GM23248 (cell line): ENCODE measurements at regions not wholly inside any gene's neighbourhood (a gene's known extent, or its start where the extent isn't known, plus 50 kb on each side); places are given as distances from the start of the nearest gene placed in this dataset.
"Not testable (repeated sequence)": the region's sequence is repeated elsewhere in the genome, so short reads cannot be mapped to it uniquely, and the experiment has no call there.

ENCODE experiments used
- DNase-seq: peaks from one replicate; pipeline ENCODE4 v3.0.0-alpha.2; 2015
- H2AFZ ChIP-seq: fragments of 200-600 bp; sonication (generic); 2 replicates; pipeline ENCODE4 v1.6.1; 2016; ENCODE audit warnings: antibody characterized with exemption
- H3F3A ChIP-seq: fragments of 200-600 bp; sonication (generic); 2 replicates; pipeline ENCODE4 v1.6.1; 2016; ENCODE audit warnings: mild to moderate bottlenecking, antibody characterized with exemption, mixed run types; ENCODE audit not compliant: insufficient read depth
- H3K27ac ChIP-seq: fragments of 200-600 bp; sonication (generic); 2 replicates; pipeline ENCODE4 v1.5.1; 2016; ENCODE audit warnings: mild to moderate bottlenecking
- H3K27me3 ChIP-seq: fragments of 200-600 bp; sonication (generic); replicated peaks from 2 replicates; pipeline ENCODE4 v1.6.1; 2016; ENCODE audit warnings: mild to moderate bottlenecking; ENCODE audit not compliant: insufficient read depth
- H3K36me3 ChIP-seq: fragments of 200-600 bp; sonication (generic); 2 replicates; pipeline ENCODE4 v1.6.1; 2016; ENCODE audit warnings: low read depth, mild to moderate bottlenecking
- H3K4me1 ChIP-seq: fragments of 200-600 bp; sonication (generic); 2 replicates; pipeline ENCODE4 v1.6.1; 2016; ENCODE audit warnings: mild to moderate bottlenecking; ENCODE audit not compliant: insufficient read depth
- H3K4me2 ChIP-seq: fragments of 200-600 bp; sonication (generic); one replicate; pipeline ENCODE4 v1.6.1; 2016; ENCODE audit warnings: mild to moderate bottlenecking; ENCODE audit not compliant: unreplicated experiment
- H3K4me3 ChIP-seq: fragments of 200-600 bp; sonication (generic); 2 replicates; pipeline ENCODE4 v1.5.1; 2016; ENCODE audit warnings: mild to moderate bottlenecking
- H3K79me2 ChIP-seq: fragments of 200-600 bp; sonication (generic); 2 replicates; pipeline ENCODE4 v1.6.1; 2016; ENCODE audit warnings: mild to moderate bottlenecking; ENCODE audit not compliant: insufficient read depth
- H3K9ac ChIP-seq: fragments of 200-600 bp; sonication (generic); 2 replicates; pipeline ENCODE4 v1.6.1; 2016; ENCODE audit warnings: mild to moderate bottlenecking
- H3K9me2 ChIP-seq: fragments of 200-600 bp; sonication (generic); 2 replicates; pipeline ENCODE4 v1.6.1; 2016; ENCODE audit warnings: mixed run types, mild to moderate bottlenecking, moderate library complexity; ENCODE audit not compliant: insufficient read depth
- H3K9me3 ChIP-seq: fragments of 200-600 bp; sonication (generic); one replicate; pipeline ENCODE4 v1.6.1; 2017; ENCODE audit warnings: low read depth
- H4K20me1 ChIP-seq: fragments of 200-600 bp; sonication (generic); 2 replicates; pipeline ENCODE4 v1.6.0; 2016; ENCODE audit not compliant: insufficient read depth
- EZH2 ChIP-seq: fragments of 200-600 bp; sonication (generic); IDR thresholded peaks from 2 replicates; pipeline ENCODE4 v1.6.1; 2018; ENCODE audit warnings: antibody characterized with exemption, mild to moderate bottlenecking; ENCODE audit not compliant: insufficient read depth, poor library complexity, severe bottlenecking
- EZH2phosphoT487 ChIP-seq: fragments of 200-600 bp; sonication (generic); IDR thresholded peaks from 2 replicates; pipeline ENCODE4 v1.6.1; 2018; ENCODE audit warnings: antibody characterized with exemption, moderate library complexity, mild to moderate bottlenecking, low read depth; ENCODE audit not compliant: insufficient read depth
- WGBS, 2 experiments: methylation state at CpG; one replicate each; pipeline ENCODE4 v1.1.6; 2015 to 2017; ENCODE audit warnings: low lambda C conversion rate in 2 of 2, low coverage in 1 of 2; ENCODE audit errors: missing lambda C conversion rate in 2 of 2; 5-methylcytosine and 5-hydroxymethylcytosine counted together
- in situ Hi-C: fragments of 300-500 bp; cut with MboI; formaldehyde crosslinking; loops from 2 replicates; pipeline ENCODE4 v1.15.0; 2020

DNA sequence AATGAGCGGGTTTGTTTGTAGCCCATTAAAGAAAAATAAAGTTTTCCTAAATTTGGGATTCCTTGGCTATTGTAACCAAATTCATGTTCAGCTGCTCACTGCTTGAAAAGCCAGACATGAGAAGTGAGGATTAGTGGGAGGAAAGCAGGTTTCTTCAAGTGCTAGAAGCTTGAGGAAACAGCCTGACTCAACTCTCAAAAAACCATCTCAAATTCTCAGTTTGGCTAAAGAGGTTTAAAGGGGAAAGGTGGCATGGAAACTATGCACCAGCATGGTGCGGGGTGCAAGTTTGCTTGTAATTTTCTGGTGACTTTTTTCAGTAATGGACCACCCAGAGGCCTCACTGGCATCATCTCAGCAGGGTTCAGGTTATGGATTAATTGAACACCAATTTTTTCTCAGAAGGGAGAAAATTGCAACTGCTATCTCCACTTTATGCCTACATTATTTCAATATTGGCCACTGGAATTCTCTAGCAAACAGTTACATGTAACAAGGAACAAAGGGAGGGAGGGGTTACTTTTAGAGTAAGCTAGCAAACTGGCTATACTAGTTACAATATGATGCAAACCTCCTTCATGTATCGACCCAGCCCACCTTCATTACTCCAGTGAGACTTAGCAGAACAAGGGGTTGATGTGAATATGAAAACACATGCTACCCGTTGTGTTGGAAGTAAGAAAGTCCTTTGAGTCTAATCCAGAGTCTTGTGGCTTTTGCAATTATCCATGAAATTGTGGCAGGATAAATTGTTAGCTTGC, 85.0 kb upstream of the IFNGR1 start:
- TF ChIP-seq EZH2phosphoT487, result no peak
- TF ChIP-seq EZH2, result no peak
- Histone ChIP-seq H3K79me2 (no peaks in the 10 kb centered on the region), H3K36me3 (no peaks in the 10 kb centered on the region), H3F3A (no peaks in the 10 kb centered on the region), H3K4me2 (no peak overlapping the region), H3K9ac (no peak overlapping the region), H3K9me2 (no peaks in the 10 kb centered on the region), H3K4me3 (no peak overlapping the region), H3K27me3 (0 out of 2 replicates have a peak, but pooled peaks cover 7% of the 10 kb centered on the region), H4K20me1 (no peaks in the 10 kb centered on the region), H3K27ac (no peak overlapping the region), H2AFZ (no peak overlapping the region), H3K4me1 (no peaks in the 10 kb centered on the region), H3K9me3 (no peaks in the 10 kb centered on the region)
- in situ Hi-C loops, result no loop called here
- WGBS, 2 experiments, result 31 to 37% methylated on average over 4 of the region's 4 CpGs
- no peak for DNase-seq

DNA sequence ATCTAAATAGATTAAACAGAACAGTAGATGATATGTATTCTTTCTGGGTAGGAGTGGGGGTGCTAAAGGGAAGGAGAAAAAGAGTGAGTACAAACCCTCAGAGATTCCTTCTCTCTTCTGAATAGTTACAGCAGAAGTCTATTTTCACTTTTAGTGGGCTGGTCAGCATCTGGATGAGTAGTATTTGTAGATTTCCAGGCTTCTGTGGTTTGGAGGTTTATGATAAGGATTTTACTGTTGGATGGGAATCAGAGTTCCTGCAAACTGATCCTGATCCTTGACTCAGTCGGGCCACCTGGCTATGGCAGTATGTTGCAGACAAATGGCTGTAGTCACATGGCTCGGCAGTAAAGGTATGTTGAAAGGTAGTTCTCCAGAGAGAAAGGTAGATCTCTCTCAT, 84.3 kb upstream of the IFNGR1 start:
- Histone ChIP-seq H3K4me3 (no peak overlapping the region), H3K27ac (no peak overlapping the region), H3K9me2 (no peaks in the 10 kb centered on the region), H4K20me1 (no peaks in the 10 kb centered on the region), H3K36me3 (no peaks in the 10 kb centered on the region), H3F3A (no peaks in the 10 kb centered on the region), H2AFZ (no peak overlapping the region), H3K4me2 (no peak overlapping the region), H3K9me3 (no peaks in the 10 kb centered on the region), H3K79me2 (no peaks in the 10 kb centered on the region), H3K4me1 (no peaks in the 10 kb centered on the region), H3K9ac (no peak overlapping the region), H3K27me3 (0 out of 2 replicates have a peak, but pooled peaks cover 7% of the 10 kb centered on the region)
- no peak for DNase-seq
- TF ChIP-seq EZH2phosphoT487 (no peak), EZH2 (no peak)
- in situ Hi-C loops, result no loop called here
- WGBS, 2 experiments, result 50 to 61% methylated on average over 2 of the region's 2 CpGs

DNA sequence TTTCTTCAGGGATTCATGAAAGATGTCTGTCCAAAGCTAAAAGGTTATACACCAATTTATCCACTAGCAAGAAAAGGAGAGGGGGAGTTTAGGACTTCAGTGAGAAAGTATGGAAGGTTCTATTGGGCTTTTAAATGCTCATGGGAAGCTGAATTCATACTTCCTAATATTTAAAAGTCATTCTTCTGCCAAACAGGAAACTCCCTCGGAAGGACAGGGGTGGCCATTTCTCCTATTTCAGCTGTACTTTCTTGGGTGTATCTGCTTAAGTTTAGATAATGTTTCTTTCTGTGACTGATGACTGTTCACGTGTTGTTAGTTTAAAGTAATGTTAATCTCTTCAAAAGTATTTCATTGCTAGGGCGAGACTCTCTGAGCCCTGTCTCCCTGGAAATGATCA, 80.5 kb upstream of the IFNGR1 start:
- Histone ChIP-seq H3K27me3 (0 out of 2 replicates have a peak, but pooled peaks cover 6% of the 10 kb centered on the region), H2AFZ (no peak overlapping the region), H3K79me2 (no peaks in the 10 kb centered on the region), H3K4me1 (no peaks in the 10 kb centered on the region), H3K27ac (no peak overlapping the region), H3K9me2 (no peaks in the 10 kb centered on the region), H3F3A (no peaks in the 10 kb centered on the region), H3K36me3 (no peaks in the 10 kb centered on the region), H3K9me3 (no peaks in the 10 kb centered on the region), H3K9ac (no peak overlapping the region), H4K20me1 (no peaks in the 10 kb centered on the region), H3K4me2 (no peak overlapping the region), H3K4me3 (no peak overlapping the region)
- in situ Hi-C loops, result no loop called here
- no peak for TF ChIP-seq EZH2
- no peak for TF ChIP-seq EZH2phosphoT487
- no peak for DNase-seq
- 54 to 57% methylated on average over 3 of the region's 3 CpGs for WGBS, 2 experiments

DNA sequence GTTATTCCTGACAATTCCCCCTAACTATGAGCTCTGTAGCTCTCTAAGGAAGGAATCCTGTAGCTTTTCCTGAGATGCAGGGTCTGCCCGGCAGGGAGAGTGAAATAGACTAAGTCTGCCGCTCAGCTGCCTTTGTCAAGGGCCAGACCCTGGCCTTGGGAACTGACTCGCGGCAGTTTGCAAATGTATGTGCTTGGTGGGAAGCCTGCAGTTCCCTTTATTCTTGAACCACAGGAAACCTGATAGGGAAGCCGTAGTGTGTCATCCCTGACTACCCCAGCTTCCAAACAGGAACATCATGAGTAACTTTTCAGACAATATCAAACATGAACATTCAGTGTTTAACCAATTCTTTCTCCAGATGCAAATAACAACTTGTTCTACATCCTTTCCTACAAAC, 78.7 kb upstream of the IFNGR1 start:
- peak; percentile 12 for DNase-seq
- H3K79me2 ChIP-seq, result no peaks in the 10 kb centered on the region
- no peak overlapping the region for H2AFZ ChIP-seq
- TF ChIP-seq EZH2, result no peak
- H3K27me3 ChIP-seq, result no peaks in the 10 kb centered on the region
- no peaks in the 10 kb centered on the region for H3K4me1 ChIP-seq
- in situ Hi-C loops, result no loop called here
- no peaks in the 10 kb centered on the region for H3K36me3 ChIP-seq
- no peak overlapping the region for H3K9ac ChIP-seq
- H3K9me3 ChIP-seq, result no peaks in the 10 kb centered on the region
- no peaks in the 10 kb centered on the region for H3K9me2 ChIP-seq
- WGBS, 2 experiments, result 61 to 69% methylated on average over 5 of the region's 5 CpGs
- H3F3A ChIP-seq, result no peaks in the 10 kb centered on the region
- H4K20me1 ChIP-seq, result no peaks in the 10 kb centered on the region
- H3K27ac ChIP-seq, result no peak overlapping the region
- H3K4me2 ChIP-seq, result no peak overlapping the region
- no peak overlapping the region for H3K4me3 ChIP-seq

DNA sequence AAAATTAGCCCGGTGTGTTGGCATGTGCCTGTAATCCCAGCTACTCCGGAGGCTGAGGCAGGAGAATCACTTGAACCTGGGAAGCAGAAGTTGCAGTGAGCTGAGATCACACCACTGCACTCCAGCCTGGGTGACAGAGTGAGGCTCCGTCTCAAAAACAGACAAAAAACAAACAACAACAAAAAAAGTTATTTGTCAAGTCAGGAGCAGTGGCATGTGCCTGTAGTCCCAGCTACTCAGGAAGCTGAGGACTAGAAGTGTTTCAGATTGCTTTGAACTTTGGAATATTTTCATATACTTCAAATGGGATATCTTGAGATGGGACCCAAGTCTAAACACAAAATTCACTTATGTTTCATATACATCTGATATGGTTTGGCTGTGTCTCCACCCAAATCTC, 73.1 kb upstream of the IFNGR1 start:
- H3K9me3 ChIP-seq, H3K36me3 ChIP-seq, H3K27ac ChIP-seq, H3K4me2 ChIP-seq, H3K79me2 ChIP-seq, H2AFZ ChIP-seq, in situ Hi-C loops, H3K9ac ChIP-seq, H3K9me2 ChIP-seq, H3F3A ChIP-seq, DNase-seq, H3K4me3 ChIP-seq, H3K4me1 ChIP-seq, H3K27me3 ChIP-seq, H4K20me1 ChIP-seq: not testable (repeated sequence)
- WGBS, 2 experiments, result 36 to 38% methylated on average over 3 of the region's 3 CpGs
